Superior temporal gyrus (tissue), 1 donor: ENCODE measurements at regions not wholly inside any gene's neighbourhood (a gene's known extent, or its start where the extent isn't known, plus 50 kb on each side); places are given as distances from the start of the nearest gene placed in this dataset.

Source experiments
- DNase-seq: peaks from one replicate; pipeline ENCODE4 v3.0.0-alpha.2; 2016; ENCODE audit errors: extremely low spot score

GRCh38 chr12:3994500-3994899 lies 121.3 kb upstream of the PARP11 start:
- DNase-seq: no peak

GRCh38 chr12:3992945-3993344 lies 119.7 kb upstream of the PARP11 start:
- DNase-seq: no peak

DNA sequence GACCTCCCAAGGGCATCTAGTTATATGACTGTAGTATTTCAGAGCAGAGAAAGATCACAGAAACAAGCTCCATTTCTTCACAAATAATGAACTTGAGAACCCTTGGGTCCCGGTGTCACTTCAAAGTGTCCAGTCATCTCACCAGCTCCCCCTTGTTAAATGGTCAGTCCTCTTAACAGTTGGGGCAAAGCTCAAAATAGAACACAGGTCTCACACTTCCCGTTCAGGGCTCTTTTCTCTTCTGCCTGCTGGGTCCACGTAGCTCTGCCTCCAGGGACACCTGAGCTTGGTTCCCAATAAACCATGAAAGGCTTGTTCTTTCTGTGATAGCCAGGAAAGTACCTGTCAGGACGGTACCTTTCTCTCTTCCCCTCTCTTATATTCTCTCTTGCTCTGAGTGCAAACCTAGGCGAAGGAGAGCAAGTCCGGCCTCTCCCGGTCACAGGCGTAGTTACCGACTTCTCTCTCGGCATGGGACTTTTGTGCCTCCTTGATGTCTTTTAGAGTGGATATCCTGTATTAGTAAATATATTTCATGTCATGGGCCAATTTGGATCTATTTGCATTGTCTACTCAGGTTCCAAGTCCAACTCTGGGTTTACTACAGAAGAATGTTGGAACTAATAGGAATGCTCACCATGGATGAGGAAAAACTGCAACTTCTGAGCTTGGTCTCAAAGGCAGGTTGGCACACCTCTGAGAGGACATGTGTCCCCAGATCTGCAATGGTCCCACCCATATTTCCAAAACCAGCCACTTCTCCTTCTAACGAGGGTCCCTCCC lies 118.8 kb upstream of the PARP11 start:
- DNase-seq: no peak

DNA sequence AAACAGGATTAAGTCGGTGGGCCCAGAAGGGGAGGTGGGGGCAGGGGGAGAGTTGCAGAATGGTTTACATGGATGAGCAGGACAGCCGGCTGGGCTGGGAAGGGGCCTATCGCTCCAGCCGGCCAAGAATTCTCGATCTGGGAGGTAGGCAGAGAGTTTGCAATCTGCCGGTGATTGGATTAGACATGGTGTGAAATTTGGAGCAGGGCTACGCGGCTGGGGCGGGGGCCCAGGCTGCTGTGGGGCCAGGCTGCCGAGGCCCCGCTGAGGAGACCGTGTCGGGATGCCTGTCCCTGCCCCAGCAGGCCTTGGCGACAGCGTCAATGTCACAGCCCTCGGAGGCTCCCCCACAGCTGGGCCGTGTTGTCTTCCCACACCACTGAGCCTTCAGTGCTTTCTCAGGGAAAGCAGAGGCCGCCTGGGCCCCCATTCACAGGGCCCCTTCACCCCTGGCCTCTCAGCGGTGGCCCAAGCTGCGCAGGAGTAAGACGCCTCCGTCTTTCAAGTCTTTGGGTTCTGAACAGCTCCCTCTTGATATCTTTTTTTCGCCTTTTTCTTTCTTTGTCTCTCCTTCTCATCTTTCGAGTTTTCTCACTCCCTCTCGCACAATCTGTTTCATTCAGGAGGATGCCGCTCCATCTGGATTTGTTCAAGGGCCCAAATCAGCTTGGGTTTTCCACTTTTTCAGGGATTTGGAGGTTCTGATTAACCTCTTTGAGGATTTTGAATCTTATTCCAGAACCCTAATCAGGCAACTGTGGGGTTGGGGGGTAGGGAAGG lies 117.5 kb upstream of the PARP11 start:
- peak; percentile 25 for DNase-seq

DNA sequence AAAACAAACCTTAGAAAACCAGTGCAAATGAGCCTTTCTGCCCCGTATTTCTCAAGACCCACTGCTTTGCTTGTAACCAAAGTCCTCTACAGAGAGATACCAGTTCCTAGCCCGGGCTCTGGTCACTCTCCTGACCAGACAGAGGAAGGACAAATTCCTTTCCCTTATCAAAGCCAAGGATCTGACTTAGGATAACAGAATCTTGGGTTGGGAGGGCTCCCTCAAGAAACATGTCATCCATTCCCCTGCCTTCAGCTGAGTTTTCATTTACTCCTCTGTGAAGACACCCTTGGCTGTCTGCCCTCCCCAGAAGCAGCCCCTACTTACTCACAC lies 116.0 kb upstream of the PARP11 start:
- no peak for DNase-seq

- no peak for DNase-seq
These were observed 115.5 kb upstream of the PARP11 start for GRCh38 chr12:3988519-3989217.

DNA sequence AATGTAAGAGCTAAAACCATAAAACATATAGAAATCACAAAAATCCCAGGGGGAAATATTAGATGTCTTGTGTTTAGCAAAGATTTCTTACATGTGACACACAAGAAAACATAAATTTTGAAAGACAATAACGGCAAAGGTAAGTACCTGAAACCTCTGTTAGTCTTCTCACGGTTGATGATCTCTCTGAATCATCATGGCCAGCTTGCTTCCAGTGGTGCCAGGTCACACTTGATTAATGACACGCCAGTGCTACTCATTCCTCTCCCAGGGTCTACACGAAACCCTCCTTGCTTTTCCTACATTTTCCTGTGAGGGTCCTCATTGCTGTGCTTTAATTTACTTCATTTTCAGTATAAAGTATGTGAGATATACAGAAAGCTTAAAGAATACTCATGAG lies 114.4 kb upstream of the PARP11 start:
- DNase-seq: no peak

GRCh38 chr12:3980504-3981272 lies 107.5 kb upstream of the PARP11 start:
- no peak for DNase-seq

- DNase-seq: no peak
These were observed 104.4 kb upstream of the PARP11 start for GRCh38 chr12:3977621-3978020.

GRCh38 chr12:3976351-3976938 lies 103.2 kb upstream of the PARP11 start:
- no peak for DNase-seq

DNA sequence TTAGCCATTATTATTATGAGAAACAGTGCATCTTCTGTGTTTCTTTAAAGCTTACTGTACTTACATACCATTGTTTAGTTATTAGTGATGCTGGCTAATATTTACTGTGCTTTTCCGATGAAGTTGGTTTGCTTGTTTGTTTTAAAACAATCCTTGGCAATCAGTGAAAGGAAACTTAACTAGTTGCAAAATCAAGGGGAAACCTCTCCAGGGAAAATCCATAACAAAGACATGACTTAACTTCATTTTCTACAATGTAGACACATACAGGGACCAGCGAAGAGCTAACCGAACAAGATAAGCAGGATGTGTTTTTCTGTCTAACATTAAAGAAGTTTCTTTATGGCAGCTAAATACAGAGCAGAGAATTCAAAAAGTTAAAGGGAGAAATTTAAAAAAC lies 102.5 kb upstream of the PARP11 start:
- no peak for DNase-seq

GRCh38 chr12:3974883-3975282 lies 101.7 kb upstream of the PARP11 start:
- no peak for DNase-seq

DNA sequence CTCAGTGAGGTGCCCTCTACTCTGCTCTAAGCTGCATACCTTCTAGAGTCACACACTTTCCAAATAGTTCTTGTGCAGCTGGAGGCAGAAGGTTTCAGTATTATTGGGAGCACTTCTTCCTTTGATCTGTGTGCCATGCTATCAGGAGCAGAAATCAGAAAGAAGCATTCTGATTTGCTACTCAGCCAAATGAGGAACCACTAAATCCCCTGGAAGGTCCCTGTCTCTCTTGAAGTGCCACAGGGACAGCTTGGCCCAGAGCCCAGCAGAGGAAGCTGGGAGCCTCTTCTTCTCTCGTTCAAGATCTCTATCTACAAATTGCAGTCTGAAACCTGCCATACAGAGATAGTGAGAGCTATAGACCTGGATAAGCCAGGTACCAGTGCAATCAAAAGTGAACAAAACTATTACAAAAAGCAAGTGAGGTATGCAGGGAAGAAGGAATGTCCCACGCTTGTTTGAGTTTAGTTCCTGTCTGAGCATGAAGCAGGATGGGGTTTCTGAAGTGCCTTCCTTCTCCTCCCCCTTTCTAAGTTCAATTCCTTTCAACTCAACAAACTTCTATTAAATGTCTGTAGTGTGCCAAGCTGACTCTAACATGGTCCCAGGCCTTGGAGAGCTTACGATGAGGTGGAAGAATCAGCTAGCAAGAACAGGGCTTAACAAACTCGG lies 100.9 kb upstream of the PARP11 start:
- DNase-seq: no peak

- DNase-seq: no peak
These were observed 100.2 kb upstream of the PARP11 start for GRCh38 chr12:3973269-3973884.

DNA sequence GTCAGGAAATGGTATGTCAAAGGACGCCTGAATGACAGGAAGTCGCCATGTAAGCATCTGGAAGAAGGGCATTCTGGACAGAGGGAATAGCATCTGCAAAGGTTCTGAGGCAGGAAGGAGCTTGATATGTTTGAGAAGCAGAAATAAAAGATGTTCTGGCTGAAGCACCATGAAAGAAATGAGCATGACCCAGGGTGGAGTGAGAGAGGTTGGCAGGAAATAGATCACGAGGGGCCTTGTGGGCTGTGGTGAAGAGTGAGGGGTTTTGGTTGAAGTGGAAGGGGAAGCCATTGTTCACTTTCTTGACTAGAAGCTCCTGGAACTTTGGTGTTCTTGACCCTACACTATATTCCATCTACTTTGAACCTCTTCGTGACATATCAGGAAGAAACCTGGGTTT lies 99.4 kb upstream of the PARP11 start:
- DNase-seq: no peak

GRCh38 chr12:3968523-3968922 lies 95.3 kb upstream of the PARP11 start:
- DNase-seq: no peak

GRCh38 chr12:3967556-3968160 lies 94.5 kb upstream of the PARP11 start:
- DNase-seq: no peak

DNA sequence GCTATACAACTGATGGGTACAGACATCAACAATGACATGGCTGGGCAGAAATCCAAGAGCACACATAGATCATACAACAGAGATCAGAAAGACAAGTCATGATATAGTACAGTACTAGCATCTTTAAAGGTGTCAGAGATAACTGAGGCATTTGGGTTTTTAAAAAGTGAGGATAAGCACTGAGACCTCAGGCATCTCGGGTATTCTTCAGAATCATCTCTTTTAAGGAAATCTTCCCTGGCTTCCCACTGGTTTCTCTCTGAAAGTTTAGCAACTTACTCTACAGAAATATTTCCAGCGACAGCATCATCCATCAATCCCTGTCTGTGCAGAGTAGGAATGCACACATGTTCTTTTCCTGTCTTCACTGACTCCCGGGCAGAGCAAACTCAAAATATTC lies 93.2 kb upstream of the PARP11 start:
- no peak for DNase-seq

DNA sequence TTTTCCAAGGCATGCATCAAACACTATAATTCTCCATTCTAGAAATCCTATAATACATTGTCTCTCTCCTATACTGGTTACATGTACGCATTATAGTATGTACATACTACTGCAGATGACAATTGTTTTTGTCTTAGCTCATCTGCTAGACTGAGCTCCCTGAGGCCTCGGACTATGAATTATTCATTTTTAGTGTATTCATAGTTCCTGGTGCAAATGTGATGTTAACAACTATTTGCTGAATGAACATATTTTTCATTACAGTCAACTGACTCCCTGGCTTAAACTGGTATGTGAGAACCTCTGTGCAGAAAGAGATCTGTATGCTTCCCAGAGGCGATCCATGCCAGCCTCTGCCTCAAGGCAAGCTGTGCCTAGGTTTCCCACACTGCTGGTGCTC lies 91.8 kb upstream of the PARP11 start:
- DNase-seq: no peak

GRCh38 chr12:3964439-3964838 lies 91.2 kb upstream of the PARP11 start:
- no peak for DNase-seq
